Breast epithelium (tissue), 4 donors: ENCODE measurements at regions not wholly inside any gene's neighbourhood (a gene's known extent, or its start where the extent isn't known, plus 50 kb on each side); places are given as distances from the start of the nearest gene placed in this dataset.

ENCODE experiments used
- DNase-seq, 2 donors: peaks; one replicate each; pipeline ENCODE4 v3.0.0-alpha.2; 2019; ENCODE audit warnings: low spot score in 2 of 2
- H3K27ac ChIP-seq, 2 donors: fragments of 200-600 bp; sonication (generic) in 1 of 2; one replicate each; pipeline ENCODE4 v1.5.1; 2016 to 2019; ENCODE audit warnings: mild to moderate bottlenecking in 1 of 2
- H3K27me3 ChIP-seq, 2 donors: fragments of 200-600 bp; sonication (generic) in 1 of 2; one replicate each; pipeline versions ENCODE4 v1.5.1 to v1.6.0; 2017 to 2019; ENCODE audit warnings: control low read depth in 1 of 2, mild to moderate bottlenecking in 1 of 2
- H3K36me3 ChIP-seq: fragments of 200-600 bp; one replicate; pipeline ENCODE4 v1.5.1; 2019
- H3K4me1 ChIP-seq, 2 donors: fragments of 200-600 bp; sonication (generic); one replicate each; pipeline ENCODE4 v1.5.1; 2016 to 2019; ENCODE audit warnings: control low read depth in 1 of 2
- H3K4me3 ChIP-seq, 3 donors: fragments of 200-600 bp; sonication (generic); 1 replicate in 2 of 3; 2 replicates in 1 of 3; pipeline ENCODE4 v1.5.1; 2016 to 2019; ENCODE audit warnings: mild to moderate bottlenecking in 3 of 3, moderate library complexity in 2 of 3
- H3K9me3 ChIP-seq, 2 donors: fragments of 200-600 bp; sonication (generic) in 1 of 2; one replicate each; pipeline ENCODE4 v1.5.1; 2016 to 2019; ENCODE audit warnings: control low read depth in 1 of 2
- CTCF ChIP-seq, 3 donors: fragments of 450-650 bp; IDR thresholded peaks; one replicate each; pipeline ENCODE4 v1.5.1; 2016 to 2017; ENCODE audit warnings: antibody characterized with exemption in 3 of 3, mild to moderate bottlenecking in 3 of 3, moderate library complexity in 3 of 3
- POLR2A ChIP-seq: fragments of 450-650 bp; IDR thresholded peaks from one replicate; pipeline ENCODE4 v1.6.1; 2016; ENCODE audit warnings: antibody characterized with exemption, mild to moderate bottlenecking, moderate library complexity
- POLR2AphosphoS5 ChIP-seq, 3 donors: sonication (generic); formaldehyde crosslinking; IDR thresholded peaks; one replicate each; pipeline ENCODE4 v1.6.1; 2017; ENCODE audit warnings: antibody characterized with exemption in 3 of 3
- intact Hi-C: fragments of 100-400 bp; cut with DNase I; formaldehyde crosslinking; loops from one replicate; pipeline ENCODE4 v1.15.1; 2023; ENCODE audit warnings: low total_unique reads

- TF ChIP-seq POLR2A: no peak
- no peak for TF ChIP-seq CTCF (IDR thresholded peaks at IDR 0.05)
- TF ChIP-seq POLR2AphosphoS5 (IDR thresholded peaks at IDR 0.05): no peak
- Histone ChIP-seq H3K4me3 (no peak overlapping the region), H3K4me1 (no peaks in the 10 kb centered on the region), H3K27me3 (no peaks in the 10 kb centered on the region), H3K27ac (no peak overlapping the region), H3K9me3 (no peaks in the 10 kb centered on the region), H3K36me3 (no peaks in the 10 kb centered on the region)
- DNase-seq: no peak
- intact Hi-C loops: no loop called here
Observed at GRCh38 chr14:83441801-83442200, 1908.1 kb upstream of the SEL1L start.

GRCh38 chr14:83455561-83455960 is 1921.9 kb upstream of the SEL1L start:
- H3K36me3 ChIP-seq: no peaks in the 10 kb centered on the region
- DNase-seq: no peak
- intact Hi-C loops: no loop called here
- TF ChIP-seq CTCF (IDR thresholded peaks at IDR 0.05): no peak
- H3K27ac ChIP-seq: no peak overlapping the region
- no peaks in the 10 kb centered on the region for H3K27me3 ChIP-seq
- peaks cover 5 to 25% of the 10 kb centered on the region in 2 donors for H3K9me3 ChIP-seq
- H3K4me1 ChIP-seq: no peaks in the 10 kb centered on the region
- no peak overlapping the region for H3K4me3 ChIP-seq

- Histone ChIP-seq H3K36me3 (no peaks in the 10 kb centered on the region), H3K4me1 (no peaks in the 10 kb centered on the region), H3K4me3 (no peak overlapping the region), H3K27ac (no peak overlapping the region), H3K27me3 (no peaks in the 10 kb centered on the region), H3K9me3 (peaks cover 5 to 15% of the 10 kb centered on the region in 2 donors)
- TF ChIP-seq CTCF (IDR thresholded peaks at IDR 0.05): no peak
- TF ChIP-seq POLR2A: no peak
- no peak for TF ChIP-seq POLR2AphosphoS5 (IDR thresholded peaks at IDR 0.05)
- intact Hi-C loops: no loop called here
- no peak for DNase-seq
Observed at GRCh38 chr14:83461521-83461920, 1927.9 kb upstream of the SEL1L start.

GRCh38 chr14:83462759-83463158 is 1929.1 kb upstream of the SEL1L start:
- Histone ChIP-seq H3K36me3 (no peaks in the 10 kb centered on the region), H3K4me3 (no peak overlapping the region), H3K27ac (no peak overlapping the region), H3K4me1 (no peaks in the 10 kb centered on the region), H3K27me3 (no peaks in the 10 kb centered on the region), H3K9me3 (peaks cover 5 to 15% of the 10 kb centered on the region in 2 donors)
- intact Hi-C loops: no loop called here
- DNase-seq: no peak
- TF ChIP-seq POLR2AphosphoS5 (IDR thresholded peaks at IDR 0.05) (no peak), POLR2A (no peak), CTCF (IDR thresholded peaks at IDR 0.05) (no peak)

GRCh38 chr14:83463500-83464098 is 1929.9 kb upstream of the SEL1L start:
- peaks cover 3 to 14% of the 10 kb centered on the region in 2 donors for H3K9me3 ChIP-seq
- no peaks in the 10 kb centered on the region for H3K27me3 ChIP-seq
- TF ChIP-seq POLR2AphosphoS5 (IDR thresholded peaks at IDR 0.05) (no peak), CTCF (IDR thresholded peaks at IDR 0.05) (peak in 2 of 3 donors; percentile 10 to 25)
- no peak for DNase-seq
- no peaks in the 10 kb centered on the region for H3K36me3 ChIP-seq
- intact Hi-C loops: no loop called here
- no peak overlapping the region for H3K4me3 ChIP-seq
- H3K4me1 ChIP-seq: no peaks in the 10 kb centered on the region
- no peak overlapping the region for H3K27ac ChIP-seq
